ENCODE measurements at regions not wholly inside any gene's neighbourhood (a gene's known extent, or its start where the extent isn't known, plus 50 kb on each side); places are given as distances from the start of the nearest gene placed in this dataset.
"Not testable (repeated sequence)": the region's sequence is repeated elsewhere in the genome, so short reads cannot be mapped to it uniquely, and the experiment has no call there.

GRCh38 chr4:100333491-100333890, 143.2 kb upstream of the DDIT4L start:
- not testable (repeated sequence) for TF ChIP-seq CTCF (IDR thresholded peaks at IDR 0.05; ENCODE audit: insufficient read depth, low read depth, low read length); EZH2 (IDR thresholded peaks at IDR 0.05; ENCODE audit: insufficient read depth, low read length)
